HG03280 (cell line): ENCODE measurements at regions not wholly inside any gene's neighbourhood (a gene's known extent, or its start where the extent isn't known, plus 50 kb on each side); places are given as distances from the start of the nearest gene placed in this dataset.
"Not testable (repeated sequence)": the region's sequence is repeated elsewhere in the genome, so short reads cannot be mapped to it uniquely, and the experiment has no call there.

Experiments
- ATAC-seq: cut with Tn5 transposase; IDR thresholded peaks from one replicate; pipeline ENCODE4 v1.9.1; 2021; ENCODE audit warnings: mild to moderate bottlenecking, moderate library complexity; ENCODE audit not compliant: unreplicated experiment

- no peak for ATAC-seq
Measured at GRCh38 chr15:26129852-26130251, 266.7 kb upstream of the ATP10A start.

DNA sequence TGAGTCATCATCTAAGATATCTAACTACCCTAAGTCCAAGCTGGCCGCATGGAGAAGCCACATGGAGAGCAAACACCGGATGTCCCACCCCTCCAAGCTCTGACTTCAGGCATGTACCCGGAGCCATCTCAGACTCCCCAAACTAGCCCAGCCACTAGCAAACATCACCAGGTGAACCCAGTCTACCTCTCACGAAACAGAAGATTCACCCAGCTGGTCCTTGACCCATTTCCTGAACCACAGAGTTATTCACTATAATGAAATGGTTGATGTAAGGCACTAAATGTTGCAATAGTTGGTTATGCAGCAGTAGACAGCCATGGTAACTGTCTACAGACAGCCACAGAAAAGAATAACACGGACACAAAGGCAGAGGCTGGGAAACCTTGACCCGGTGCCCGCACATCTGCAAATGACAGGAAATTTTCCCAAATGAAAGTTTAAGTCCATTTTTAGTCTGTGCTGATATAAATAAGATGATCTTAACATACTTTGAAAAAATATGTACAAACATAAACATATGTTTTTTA is 265.5 kb upstream of the ATP10A start:
- no peak for ATAC-seq

DNA sequence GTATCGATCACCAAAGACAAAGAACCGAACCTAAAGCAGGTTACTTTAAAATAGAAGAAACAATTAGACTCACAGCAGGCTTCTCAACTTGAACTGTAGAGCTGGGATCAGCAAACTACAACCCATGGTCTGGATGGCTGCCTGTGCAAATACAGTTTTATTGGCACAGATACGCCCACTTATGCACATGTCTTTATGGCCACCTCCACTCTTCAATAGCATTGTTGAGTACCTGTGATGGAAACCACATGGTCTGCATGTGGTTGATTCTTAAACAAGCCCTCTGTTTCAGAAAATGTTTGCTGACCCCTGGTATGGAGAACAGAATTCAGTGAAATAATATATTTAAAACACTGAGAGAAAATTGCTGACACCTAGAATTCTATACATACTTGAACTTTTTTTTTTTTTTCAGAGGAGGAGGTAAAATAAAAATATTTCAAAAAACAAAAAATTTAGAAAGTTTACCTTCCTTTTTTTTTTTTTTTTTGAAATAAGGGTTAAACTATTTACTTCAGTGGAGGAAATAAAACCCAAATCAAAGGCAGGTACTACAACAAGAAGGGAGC is 263.8 kb upstream of the ATP10A start:
- ATAC-seq, result no peak

- no peak for ATAC-seq
Measured at GRCh38 chr15:26126070-26126469, 262.9 kb upstream of the ATP10A start.

DNA sequence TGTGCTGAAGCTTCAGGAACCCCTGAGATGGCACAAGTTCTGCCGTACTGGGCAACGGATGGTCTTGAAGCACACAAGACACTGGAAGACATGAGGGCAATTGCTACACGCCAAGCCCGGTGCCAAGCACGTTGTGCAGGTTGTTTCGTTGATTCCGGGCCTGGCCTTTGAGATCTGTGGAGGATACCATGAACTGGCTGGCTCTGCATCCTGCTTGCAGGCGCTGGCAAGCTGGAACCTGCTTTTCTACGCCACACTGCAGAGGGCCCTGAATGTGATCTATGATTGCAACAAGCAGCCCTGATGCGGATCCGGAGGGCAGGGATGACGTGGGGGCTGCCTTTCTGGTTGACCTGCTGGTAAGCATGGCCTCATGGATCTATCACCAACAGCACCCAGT is 262.5 kb upstream of the ATP10A start:
- no peak for ATAC-seq

- ATAC-seq, result no peak
Measured at GRCh38 chr15:26119322-26119721, 256.2 kb upstream of the ATP10A start.

GRCh38 chr15:26115229-26115943 is 252.3 kb upstream of the ATP10A start:
- ATAC-seq, result no peak

DNA sequence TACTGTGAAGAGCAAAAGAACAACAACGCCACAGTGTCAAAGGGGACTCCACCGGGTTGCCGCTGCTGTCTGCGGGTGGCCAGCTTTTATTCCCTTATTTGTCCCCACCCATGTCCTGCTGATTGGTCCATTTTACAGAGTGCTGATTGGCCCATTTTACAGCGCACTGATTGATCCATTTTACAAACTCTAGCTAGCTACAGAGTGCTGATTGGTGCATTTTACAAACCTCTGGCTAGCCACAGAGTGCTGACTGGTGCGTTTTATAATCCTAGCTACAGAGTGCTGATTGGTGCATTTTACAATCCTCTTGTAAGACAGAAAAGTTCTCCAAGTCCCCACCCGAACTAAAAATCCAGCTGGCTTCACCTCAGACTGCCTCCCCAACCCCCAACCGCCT is 251.0 kb upstream of the ATP10A start:
- not testable (repeated sequence) for ATAC-seq

- no peak for ATAC-seq
Measured at GRCh38 chr15:26113296-26113695, 250.2 kb upstream of the ATP10A start.

- no peak for ATAC-seq
Measured at GRCh38 chr15:26109203-26109602, 246.1 kb upstream of the ATP10A start.

GRCh38 chr15:26106556-26106955 is 243.4 kb upstream of the ATP10A start:
- no peak for ATAC-seq

DNA sequence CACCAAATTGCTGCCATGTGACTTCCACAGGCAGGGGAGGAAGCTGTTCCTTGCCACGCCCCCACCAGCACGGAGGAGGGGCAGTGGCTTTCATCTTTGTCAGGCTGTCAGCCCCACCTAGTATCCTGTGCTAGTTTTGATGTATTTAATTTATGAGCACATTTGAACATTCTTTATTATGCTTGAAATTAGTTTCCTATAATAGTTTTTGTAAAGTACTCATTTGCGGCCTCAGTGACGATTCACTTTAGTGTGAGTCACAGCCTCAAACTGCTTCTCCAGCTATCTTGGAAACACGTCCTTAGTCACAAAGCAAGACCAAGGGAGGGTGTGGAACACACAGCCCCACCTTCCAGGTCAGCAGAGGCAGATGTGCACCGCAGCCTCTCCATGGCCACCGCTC is 239.9 kb upstream of the ATP10A start:
- no peak for ATAC-seq

DNA sequence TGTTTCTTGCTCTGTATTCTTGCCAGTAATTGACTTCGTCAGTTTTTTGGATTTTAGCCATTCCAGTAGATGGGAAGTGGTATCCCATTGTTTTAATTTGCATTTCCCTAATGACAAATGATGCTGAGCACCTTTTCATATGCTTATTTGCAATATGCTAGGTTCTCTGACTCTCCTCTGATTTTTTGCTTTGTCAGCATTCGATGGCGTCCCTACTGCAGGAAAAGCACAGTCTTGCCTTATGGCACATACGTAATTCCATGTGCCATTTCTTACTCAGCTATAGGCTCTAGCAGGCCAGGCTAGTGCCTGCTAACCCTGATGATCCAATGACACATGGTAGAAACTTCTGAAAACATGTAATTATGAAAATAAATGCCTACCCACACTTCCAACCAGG is 239.2 kb upstream of the ATP10A start:
- no peak for ATAC-seq

DNA sequence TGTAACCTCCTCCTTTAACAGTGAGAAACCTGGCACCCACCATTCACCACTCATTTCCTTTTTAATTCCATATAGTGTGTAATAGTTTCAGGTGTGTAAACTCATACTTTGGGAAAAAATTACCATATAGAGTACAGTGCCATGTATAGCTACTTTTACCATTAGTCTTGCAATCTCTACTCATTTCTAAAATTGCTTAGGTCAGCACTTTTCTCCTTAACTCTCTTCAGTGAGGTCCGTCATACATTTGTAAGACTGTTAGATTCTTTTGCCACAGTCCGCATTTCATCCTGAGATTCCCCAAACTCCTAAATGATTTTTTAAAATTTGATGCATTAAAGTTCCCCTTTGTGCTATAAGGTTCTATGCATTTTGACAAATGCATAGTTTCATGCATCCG is 238.3 kb upstream of the ATP10A start:
- ATAC-seq, result no peak

DNA sequence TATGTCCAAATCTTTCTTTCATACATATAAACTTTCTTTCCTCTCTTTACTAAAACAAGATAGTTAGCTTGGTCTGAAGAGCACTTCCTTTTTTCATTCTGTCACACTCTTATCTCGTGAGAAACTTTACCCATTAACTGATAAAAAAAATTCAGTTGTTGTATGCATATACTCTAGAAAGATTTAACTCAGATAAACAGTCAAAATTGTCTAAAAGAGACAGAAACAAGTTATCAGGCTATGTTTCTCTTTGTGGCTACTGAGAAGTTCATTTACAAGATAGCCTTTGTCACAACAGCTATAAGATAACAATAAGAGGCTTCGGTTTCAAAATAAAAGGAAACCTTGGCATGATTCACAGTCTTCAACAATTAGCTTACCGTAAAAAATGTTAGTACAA is 235.7 kb upstream of the ATP10A start:
- ATAC-seq, result no peak

DNA sequence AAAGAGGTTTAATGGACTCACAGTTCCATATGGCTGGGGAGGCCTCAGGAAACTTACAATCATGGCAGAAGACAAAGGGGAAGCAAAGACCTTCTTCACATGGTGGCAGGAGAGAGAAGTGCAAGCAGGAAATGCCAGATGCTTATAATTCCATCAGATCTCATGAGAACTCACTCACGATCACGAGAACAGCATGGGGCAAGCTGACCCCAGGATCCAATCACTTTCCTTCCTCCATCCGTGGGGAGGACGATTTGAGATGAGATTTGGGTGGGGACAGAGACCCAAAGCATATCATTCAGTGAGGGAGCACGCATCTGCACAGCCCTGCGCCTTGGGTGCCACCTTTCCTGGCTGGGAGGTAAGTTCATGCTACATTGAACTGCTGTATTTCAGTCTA is 234.1 kb upstream of the ATP10A start:
- ATAC-seq, result no peak

- ATAC-seq, result no peak
Measured at GRCh38 chr15:26096581-26096980, 233.5 kb upstream of the ATP10A start.

GRCh38 chr15:26095710-26096330 is 232.7 kb upstream of the ATP10A start:
- no peak for ATAC-seq

DNA sequence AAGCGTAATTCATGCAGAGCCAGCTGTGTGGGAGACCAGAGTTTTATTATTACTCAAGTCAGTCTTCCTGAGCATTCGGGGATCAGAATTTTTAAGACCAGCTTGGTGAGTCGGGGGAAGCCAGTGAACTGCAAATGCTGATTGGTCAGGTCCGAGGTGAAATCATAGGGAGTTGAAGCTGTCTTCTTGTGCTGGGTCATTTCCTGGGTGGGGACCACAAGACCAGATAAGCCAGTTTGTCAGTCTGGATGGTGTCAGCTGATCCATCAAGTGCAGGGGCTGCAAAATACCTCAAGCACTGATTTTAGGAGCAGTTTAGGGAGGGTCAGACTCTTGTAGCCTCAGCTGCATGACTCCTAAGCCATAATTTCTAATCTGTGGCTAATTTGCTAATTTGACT is 228.1 kb upstream of the ATP10A start:
- ATAC-seq, result no peak

DNA sequence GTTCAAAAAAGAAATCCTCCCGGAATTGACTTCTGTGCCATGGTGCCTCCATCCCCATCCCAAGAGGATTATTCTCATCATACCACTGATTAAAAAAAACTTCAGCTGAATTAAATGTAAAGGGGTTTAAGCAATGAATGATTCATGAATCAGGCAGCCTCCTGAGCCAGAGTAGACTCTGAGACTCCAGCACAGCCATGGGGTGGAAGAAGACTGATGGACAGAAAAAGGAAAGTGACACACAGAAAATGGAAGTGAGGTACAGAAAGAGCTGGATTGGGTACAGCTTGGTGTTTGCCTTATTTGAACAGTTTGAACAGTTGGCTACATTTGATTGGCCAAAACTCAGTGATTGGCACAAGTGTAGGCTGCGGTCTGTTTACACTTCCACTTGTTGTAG is 224.8 kb upstream of the ATP10A start:
- ATAC-seq, result no peak

DNA sequence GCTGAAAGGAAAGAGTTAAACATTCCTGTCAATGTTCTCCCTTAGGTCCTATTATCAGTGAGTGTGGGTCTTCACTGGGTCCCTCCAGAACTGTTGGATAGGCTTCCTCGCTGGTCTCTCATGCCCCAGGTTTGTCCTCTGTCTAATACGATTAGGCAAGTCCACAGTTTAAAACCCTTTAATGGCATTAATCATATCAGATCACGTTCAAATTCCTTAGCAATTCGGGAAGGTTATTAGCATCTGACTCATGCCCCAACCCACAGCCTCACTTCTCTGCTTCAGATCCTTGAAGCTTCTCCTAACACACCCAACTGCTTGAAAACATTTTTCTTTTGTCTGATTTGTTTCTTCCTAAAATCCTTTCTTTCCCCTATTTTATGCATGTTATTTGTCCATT is 224.3 kb upstream of the ATP10A start:
- ATAC-seq, result no peak

DNA sequence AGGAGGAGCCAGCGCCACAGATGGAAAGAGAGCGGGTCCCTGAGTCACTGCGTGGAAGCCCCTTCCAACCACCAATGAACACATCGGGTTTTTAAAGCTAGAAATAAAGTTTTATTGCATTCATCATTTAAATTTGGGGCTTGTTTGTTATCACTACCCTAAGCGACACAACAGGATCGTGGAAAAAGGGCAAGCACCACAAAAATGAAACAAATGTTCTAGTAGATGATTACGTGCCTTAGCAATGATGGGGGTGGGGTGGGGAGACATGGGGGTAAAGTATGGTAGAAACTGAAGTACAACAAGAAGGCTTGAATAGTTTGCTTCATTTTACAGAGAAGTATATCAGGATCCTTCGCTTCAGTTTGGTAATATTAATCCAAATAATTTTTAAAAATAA is 221.6 kb upstream of the ATP10A start:
- no peak for ATAC-seq
